A673 (cell line): ENCODE measurements at regions not wholly inside any gene's neighbourhood (a gene's known extent, or its start where the extent isn't known, plus 50 kb on each side); places are given as distances from the start of the nearest gene placed in this dataset.

Experiments used
- BruUV-seq: library from RNA; stranded (reverse); fragments of 400-500 nt; replicated peaks from 2 replicates; lab custom pipeline; 2021; lab: Mats Ljungman, UMichigan
- CTCF ChIA-PET: fragments of 300-600 bp; sonication (Branson Sonifier 250); formaldehyde crosslinking; loops from one replicate; lab custom pipeline; 2022; ENCODE audit warnings: antibody characterized with exemption; lab: Charles Lee
- POLR2A ChIA-PET: fragments of 300-600 bp; sonication (Branson Sonifier 250); formaldehyde crosslinking; loops from one replicate; lab custom pipeline; 2022; ENCODE audit warnings: antibody characterized with exemption; ENCODE audit not compliant: low non-redundant PET; lab: Charles Lee
- DNase-seq: peaks from one replicate; pipeline ENCODE4 v3.0.0-alpha.2; 2015; ENCODE audit warnings: low spot score
- H3K27ac ChIP-seq: fragments of 200-600 bp; sonication (generic); 2 replicates; pipeline ENCODE4 v1.5.1; 2016; ENCODE audit warnings: mixed run types, low read depth, mild to moderate bottlenecking, mixed read lengths, antibody characterized with exemption, low read length; ENCODE audit not compliant: poor library complexity, severe bottlenecking
- H3K27me3 ChIP-seq: fragments of 200-600 bp; sonication (generic); replicated peaks from 2 replicates; pipeline ENCODE4 v1.6.1; 2017; ENCODE audit warnings: mixed run types, low read depth, mild to moderate bottlenecking, mixed read lengths, antibody characterized with exemption, low read length; ENCODE audit not compliant: insufficient read depth, poor library complexity
- H3K36me3 ChIP-seq: fragments of 200-600 bp; sonication (generic); 2 replicates; pipeline ENCODE4 v1.6.1; 2016; ENCODE audit warnings: mixed run types, mild to moderate bottlenecking, mixed read lengths, antibody characterized with exemption, low read length; ENCODE audit not compliant: insufficient read depth, poor library complexity, severe bottlenecking
- H3K4me1 ChIP-seq: fragments of 200-600 bp; sonication (generic); 2 replicates; pipeline ENCODE4 v1.6.1; 2017; ENCODE audit warnings: mixed run types, mild to moderate bottlenecking, mixed read lengths, antibody characterized with exemption, low read length; ENCODE audit not compliant: insufficient read depth, poor library complexity, severe bottlenecking
- H3K4me3 ChIP-seq: fragments of 200-600 bp; sonication (generic); 2 replicates; pipeline ENCODE4 v1.5.1; 2016; ENCODE audit warnings: low read depth, mixed run types, mild to moderate bottlenecking, mixed read lengths, low read length; ENCODE audit not compliant: poor library complexity, severe bottlenecking
- H3K9me3 ChIP-seq: fragments of 200-600 bp; sonication (generic); 2 replicates; pipeline ENCODE4 v1.6.1; 2016; ENCODE audit warnings: mixed run types, low read depth, mild to moderate bottlenecking, mixed read lengths, antibody characterized with exemption, low read length; ENCODE audit not compliant: poor library complexity, severe bottlenecking
- CTCF ChIP-seq: fragments of 300-800, 200-600 bp; sonication (generic); conservative IDR thresholded peaks from 2 replicates; pipeline ENCODE4 v1.5.1; 2017; ENCODE audit warnings: low read depth, mild to moderate bottlenecking, antibody characterized with exemption, low read length, moderate library complexity, mixed read lengths
- EZH2 ChIP-seq: fragments of 200-600 bp; sonication (generic); IDR thresholded peaks from 2 replicates; pipeline ENCODE4 v1.6.1; 2017; ENCODE audit warnings: borderline replicate concordance, low read depth, mild to moderate bottlenecking, mixed read lengths, antibody characterized with exemption, low read length; ENCODE audit not compliant: poor library complexity, severe bottlenecking
- intact Hi-C: fragments of 100-400 bp; cut with micrococcal nuclease; formaldehyde crosslinking; loops from one replicate; pipeline ENCODE4 v1.10.0; 2022; ENCODE audit not compliant: unreplicated experiment

DNA sequence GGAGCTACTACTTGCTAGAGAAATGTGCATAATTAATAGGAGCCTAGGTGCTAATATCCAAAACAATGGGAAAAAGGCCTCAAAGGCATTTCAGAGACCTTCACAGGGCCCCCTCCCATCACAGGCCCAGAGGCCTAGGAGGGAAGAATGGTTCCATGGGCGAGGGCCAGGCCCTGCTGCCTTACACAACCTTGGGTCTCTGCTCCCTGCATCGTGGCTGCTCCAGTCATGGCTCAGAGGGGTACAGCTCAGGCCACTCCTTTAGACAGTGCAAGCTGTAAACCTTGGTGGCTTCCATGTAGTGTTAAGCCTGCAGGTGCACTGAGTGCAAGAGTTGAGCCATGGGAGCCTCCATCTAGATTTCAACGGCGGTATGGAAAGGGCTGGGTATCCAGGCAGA is 429.2 kb downstream of the FIGN start:
- Histone ChIP-seq H3K27ac (no peak overlapping the region), H3K9me3 (no peaks in the 10 kb centered on the region), H3K4me1 (no peaks in the 10 kb centered on the region), H3K36me3 (no peaks in the 10 kb centered on the region), H3K4me3 (no peak overlapping the region), H3K27me3 (no peaks in the 10 kb centered on the region)
- ChIA-PET POLR2A (no interaction called here), CTCF (no interaction called here)
- no TSS peak for BruUV-seq
- no peak for DNase-seq
- no peak for TF ChIP-seq EZH2
- intact Hi-C loops, result no loop called here

DNA sequence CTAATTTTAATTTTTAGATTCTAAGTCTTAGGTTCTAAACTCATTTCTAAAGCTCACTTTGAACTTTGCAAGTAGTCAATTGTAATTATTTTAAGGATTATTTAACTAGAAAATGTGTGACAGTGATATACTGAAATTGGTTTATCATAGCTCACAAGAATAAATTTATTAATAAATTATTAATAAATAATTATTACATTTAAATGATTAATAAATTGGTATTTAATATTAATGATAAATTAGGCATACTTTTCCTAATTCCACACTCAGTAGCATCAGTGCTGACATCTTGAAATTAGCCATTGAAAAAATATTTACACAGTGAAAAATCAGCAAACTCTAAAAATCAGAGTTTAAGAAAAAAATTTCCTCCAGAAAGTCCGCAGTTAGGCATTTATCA is 433.7 kb downstream of the FIGN start:
- DNase-seq, result no peak
- TF ChIP-seq CTCF (no peak), EZH2 (no peak)
- H3K27ac ChIP-seq, result no peak overlapping the region
- peaks cover 10% of the 10 kb centered on the region for H3K27me3 ChIP-seq
- H3K36me3 ChIP-seq, result no peaks in the 10 kb centered on the region
- H3K4me3 ChIP-seq, result no peak overlapping the region
- H3K9me3 ChIP-seq, result no peaks in the 10 kb centered on the region
- ChIA-PET CTCF (no interaction called here), POLR2A (no interaction called here)
- intact Hi-C loops, result no loop called here
- BruUV-seq, result no TSS peak
- H3K4me1 ChIP-seq, result no peaks in the 10 kb centered on the region

GRCh38 chr2:163291790-163292189 is 444.0 kb downstream of the FIGN start:
- CTCF ChIA-PET, result no interaction called here
- Histone ChIP-seq H3K36me3 (no peaks in the 10 kb centered on the region), H3K27ac (no peak overlapping the region), H3K27me3 (peaks cover 3% of the 10 kb centered on the region), H3K9me3 (no peaks in the 10 kb centered on the region), H3K4me1 (no peaks in the 10 kb centered on the region), H3K4me3 (no peak overlapping the region)
- no peak for TF ChIP-seq EZH2
- TF ChIP-seq CTCF, result no peak
- no TSS peak for BruUV-seq
- DNase-seq, result no peak
- POLR2A ChIA-PET, result no interaction called here
- intact Hi-C loops, result no loop called here

GRCh38 chr2:163281717-163282116 is 443.1 kb upstream of the KCNH7 start:
- peaks cover 3% of the 10 kb centered on the region for H3K27me3 ChIP-seq
- intact Hi-C loops, result no loop called here
- H3K36me3 ChIP-seq, result no peaks in the 10 kb centered on the region
- no peak for DNase-seq
- no peak overlapping the region for H3K27ac ChIP-seq
- ChIA-PET CTCF (no interaction called here), POLR2A (no interaction called here)
- H3K4me1 ChIP-seq, result no peaks in the 10 kb centered on the region
- no peak for TF ChIP-seq CTCF
- no peak overlapping the region for H3K4me3 ChIP-seq
- H3K9me3 ChIP-seq, result no peaks in the 10 kb centered on the region
- no TSS peak for BruUV-seq
